ENCODE measurements at regions not wholly inside any gene's neighbourhood (a gene's known extent, or its start where the extent isn't known, plus 50 kb on each side); places are given as distances from the start of the nearest gene placed in this dataset.
A peak's percentile ranks its signal among the peaks of the same experiment; 100 is the strongest.

GRCh38 chr14:101229666-101230065 is 326.1 kb upstream of the RTL1 start:
- Histone ChIP-seq H3K4me2 (no peak overlapping the region), H2AFZ (no peak overlapping the region), H3K9me2 (ENCODE audit: insufficient read depth) (no peaks in the 10 kb centered on the region), H3K36me3 (ENCODE audit: insufficient read depth) (no peaks in the 10 kb centered on the region), H3K4me3 (no peak overlapping the region), H3K27me3 (ENCODE audit: insufficient read depth) (no peaks in the 10 kb centered on the region), H3K79me2 (replicated peaks; ENCODE audit: insufficient read depth) (no peaks in the 10 kb centered on the region), H3K27ac (ENCODE audit: low read depth) (no peak overlapping the region), H3F3A (replicated peaks; ENCODE audit: low read depth) (no peaks in the 10 kb centered on the region), H4K20me1 (replicated peaks; ENCODE audit: insufficient read depth) (no peaks in the 10 kb centered on the region), H3K4me1 (ENCODE audit: insufficient read depth) (no peaks in the 10 kb centered on the region)
- DNase-seq (ENCODE audit: low spot score) (peak; percentile 9), ATAC-seq (no peak)
- no peak for TF ChIP-seq ZNF114 (CRISPR knock-in tag; IDR thresholded peaks at IDR 0.05)
- no peak for TF ChIP-seq JUNB (IDR thresholded peaks at IDR 0.05; ENCODE audit: unreplicated experiment)
- no peak for TF ChIP-seq CREB1 (CRISPR knock-in tag; IDR thresholded peaks at IDR 0.05; ENCODE audit: low read depth)
- TF ChIP-seq STAT1 (IDR thresholded peaks at IDR 0.05; ENCODE audit: unreplicated experiment), result no peak
- TF ChIP-seq NANOG (IDR thresholded peaks at IDR 0.05; ENCODE audit: borderline replicate concordance), result no peak
- TF ChIP-seq CTCF (conservative IDR thresholded peaks at IDR 0.05; ENCODE audit: low read depth in 2 of 2), result no peak
- TF ChIP-seq EZH2phosphoT487 (IDR thresholded peaks at IDR 0.05; ENCODE audit: unreplicated experiment), result no peak
- no peak for TF ChIP-seq ETS1 (IDR thresholded peaks at IDR 0.05)
- no peak for TF ChIP-seq ZNF331 (CRISPR knock-in tag; IDR thresholded peaks at IDR 0.05; ENCODE audit: low read depth)
- TF ChIP-seq EZH2 (IDR thresholded peaks at IDR 0.05; ENCODE audit: low read depth, unreplicated experiment), result no peak
- no peak for TF ChIP-seq REST (IDR thresholded peaks at IDR 0.05; ENCODE audit: unreplicated experiment)
- TF ChIP-seq ZNF462 (CRISPR knock-in tag; IDR thresholded peaks at IDR 0.05), result no peak
- TF ChIP-seq POLR2AphosphoS5 (IDR thresholded peaks at IDR 0.05; ENCODE audit: low read depth), result no peak
- no peak overlapping the region for H3K27ac Mint-ChIP-seq
- H3K27me3 Mint-ChIP-seq (ENCODE audit: insufficient read depth, low read depth, poor library complexity), result peaks cover 5% of the 10 kb centered on the region
- no peaks in the 10 kb centered on the region for H3K9me3 Mint-ChIP-seq
- H3K4me1 Mint-ChIP-seq, result peaks cover 11% of the 10 kb centered on the region
- no peak overlapping the region for H3K4me3 Mint-ChIP-seq
- H3K36me3 Mint-ChIP-seq (ENCODE audit: low read depth), result no peaks in the 10 kb centered on the region
